GM19193 (cell line): ENCODE measurements at regions not wholly inside any gene's neighbourhood (a gene's known extent, or its start where the extent isn't known, plus 50 kb on each side); places are given as distances from the start of the nearest gene placed in this dataset.

Experiments
- POLR2A ChIP-seq: IDR thresholded peaks from 4 replicates; pipeline ENCODE4 v1.6.1; 2011; ENCODE audit not compliant: insufficient read depth, insufficient read length; ENCODE audit errors: extremely low read depth

GRCh38 chr3:159749406-159749805 is 239.2 kb upstream of the IL12A start:
- TF ChIP-seq POLR2A = no peak

- no peak for TF ChIP-seq POLR2A
These were observed 237.5 kb upstream of the IL12A start for GRCh38 chr3:159751146-159751545.

GRCh38 chr3:159751752-159752151 is 236.9 kb upstream of the IL12A start:
- no peak for TF ChIP-seq POLR2A

- TF ChIP-seq POLR2A = no peak
These were observed 231.1 kb upstream of the IL12A start for GRCh38 chr3:159757341-159758060.

- TF ChIP-seq POLR2A = no peak
These were observed 228.6 kb upstream of the IL12A start for GRCh38 chr3:159760046-159760445.

- TF ChIP-seq POLR2A = no peak
These were observed 227.3 kb upstream of the IL12A start for GRCh38 chr3:159761369-159761768.

GRCh38 chr3:159761848-159762635 is 226.6 kb upstream of the IL12A start:
- no peak for TF ChIP-seq POLR2A

GRCh38 chr3:159763011-159763601 is 225.5 kb upstream of the IL12A start:
- TF ChIP-seq POLR2A = no peak

GRCh38 chr3:159763602-159764489 is 224.8 kb upstream of the IL12A start:
- TF ChIP-seq POLR2A = no peak

GRCh38 chr3:159764490-159765029 is 224.1 kb upstream of the IL12A start:
- no peak for TF ChIP-seq POLR2A

GRCh38 chr3:159765030-159765859 is 223.4 kb upstream of the IL12A start:
- no peak for TF ChIP-seq POLR2A

- TF ChIP-seq POLR2A = no peak
These were observed 222.8 kb upstream of the IL12A start for GRCh38 chr3:159765860-159766294.

- no peak for TF ChIP-seq POLR2A
These were observed 222.0 kb upstream of the IL12A start for GRCh38 chr3:159766563-159767185.
